ENCODE measurements at regions not wholly inside any gene's neighbourhood (a gene's known extent, or its start where the extent isn't known, plus 50 kb on each side); places are given as distances from the start of the nearest gene placed in this dataset.

DNA sequence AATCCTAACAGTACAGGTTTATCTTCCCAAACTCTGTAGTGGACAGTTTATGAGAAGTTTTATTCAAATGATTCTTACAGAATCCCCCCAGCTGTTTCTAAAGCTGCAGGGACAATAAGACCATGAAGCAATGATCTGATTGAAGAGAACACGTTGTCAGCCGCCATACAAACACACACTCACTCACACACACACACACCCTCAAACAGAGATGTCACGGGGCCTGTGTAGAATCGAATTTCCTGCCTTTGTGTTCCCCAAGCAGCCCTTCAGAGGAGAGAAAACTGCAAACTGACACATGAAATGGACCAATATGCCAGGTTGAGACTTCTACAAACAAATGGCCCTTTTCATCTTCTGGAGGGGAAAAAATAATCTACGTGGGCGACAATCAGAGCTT is 80.5 kb upstream of the TBX3 start:
- TF ChIP-seq, protein P1, sequence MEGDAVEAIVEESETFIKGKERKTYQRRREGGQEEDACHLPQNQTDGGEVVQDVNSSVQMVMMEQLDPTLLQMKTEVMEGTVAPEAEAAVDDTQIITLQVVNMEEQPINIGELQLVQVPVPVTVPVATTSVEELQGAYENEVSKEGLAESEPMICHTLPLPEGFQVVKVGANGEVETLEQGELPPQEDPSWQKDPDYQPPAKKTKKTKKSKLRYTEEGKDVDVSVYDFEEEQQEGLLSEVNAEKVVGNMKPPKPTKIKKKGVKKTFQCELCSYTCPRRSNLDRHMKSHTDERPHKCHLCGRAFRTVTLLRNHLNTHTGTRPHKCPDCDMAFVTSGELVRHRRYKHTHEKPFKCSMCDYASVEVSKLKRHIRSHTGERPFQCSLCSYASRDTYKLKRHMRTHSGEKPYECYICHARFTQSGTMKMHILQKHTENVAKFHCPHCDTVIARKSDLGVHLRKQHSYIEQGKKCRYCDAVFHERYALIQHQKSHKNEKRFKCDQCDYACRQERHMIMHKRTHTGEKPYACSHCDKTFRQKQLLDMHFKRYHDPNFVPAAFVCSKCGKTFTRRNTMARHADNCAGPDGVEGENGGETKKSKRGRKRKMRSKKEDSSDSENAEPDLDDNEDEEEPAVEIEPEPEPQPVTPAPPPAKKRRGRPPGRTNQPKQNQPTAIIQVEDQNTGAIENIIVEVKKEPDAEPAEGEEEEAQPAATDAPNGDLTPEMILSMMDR (IDR thresholded peaks at IDR 0.05; ENCODE audit: borderline replicate concordance, insufficient read depth, low read depth, low read length), result no peak
- no peak overlapping the region for H3K4me3 ChIP-seq (ENCODE audit: low read depth, low read length)

DNA sequence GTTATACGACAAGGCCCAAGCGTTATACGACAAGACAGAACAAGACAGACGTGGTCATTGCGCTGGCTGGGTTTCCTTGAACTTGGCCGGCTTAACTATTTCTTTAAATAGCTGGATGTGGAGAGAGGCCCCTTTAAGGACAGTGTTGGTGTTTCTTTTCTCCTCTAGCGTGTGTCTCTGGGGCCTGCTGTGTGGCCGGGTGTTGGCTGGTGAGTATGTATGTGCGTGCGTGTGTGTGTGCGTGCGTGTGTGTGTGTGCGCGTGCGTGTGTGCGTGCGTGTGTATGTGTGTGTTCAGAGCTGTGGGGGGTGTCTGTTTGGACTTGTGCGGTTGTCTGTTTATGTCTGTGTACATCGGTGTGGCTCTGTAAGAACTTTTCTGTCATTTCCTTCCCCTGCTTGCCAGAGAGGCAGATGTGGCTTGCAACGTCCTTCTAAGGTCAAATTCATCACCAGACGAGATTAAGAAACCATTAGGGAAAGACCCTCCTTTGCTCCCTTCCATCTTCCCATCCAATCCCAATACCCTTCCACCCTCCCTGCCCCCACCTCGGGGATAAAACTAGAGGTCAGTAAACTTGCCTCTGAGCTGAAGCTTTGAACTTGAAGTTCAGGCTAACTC is 78.6 kb upstream of the TBX3 start:
- no peak overlapping the region for H3K4me3 ChIP-seq (ENCODE audit: low read depth, low read length)
- TF ChIP-seq, protein P1 (IDR thresholded peaks at IDR 0.05; ENCODE audit: borderline replicate concordance, insufficient read depth, low read depth, low read length), result no peak

DNA sequence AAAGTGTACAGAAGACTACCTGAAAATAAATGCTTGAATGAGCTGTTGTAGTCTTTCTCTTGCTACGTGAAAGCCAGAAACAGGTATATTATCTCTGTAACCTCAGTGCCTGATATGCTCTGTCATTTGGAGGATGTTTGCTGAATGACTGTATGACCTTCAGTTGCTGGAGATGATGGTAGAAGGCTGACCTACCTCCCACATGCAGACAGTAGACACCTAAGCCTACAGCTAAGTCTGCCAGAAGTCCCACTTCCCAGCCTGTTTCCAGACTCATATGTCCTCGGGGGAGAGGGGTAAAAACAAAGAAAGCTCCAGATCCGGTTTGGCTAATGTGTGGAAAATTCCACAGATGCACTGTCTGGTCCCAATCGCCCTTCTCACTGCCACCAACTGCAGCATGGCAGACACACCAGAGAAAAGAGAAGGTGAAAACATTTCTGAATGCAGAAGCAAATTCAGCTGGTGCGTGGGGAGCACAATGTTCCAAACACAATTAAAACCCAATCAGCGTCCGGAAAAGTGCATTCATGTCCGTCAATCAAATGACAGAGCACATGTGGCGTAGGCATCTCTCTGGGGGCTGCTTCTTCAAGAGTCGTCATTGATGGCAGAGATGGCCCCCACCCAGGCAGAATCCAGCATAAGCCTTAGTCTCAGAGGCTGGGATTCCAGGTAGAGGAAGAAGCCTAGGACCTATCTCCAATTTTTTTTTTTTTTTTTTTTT is 76.3 kb upstream of the TBX3 start:
- no peak overlapping the region for H3K4me3 ChIP-seq (ENCODE audit: low read depth, low read length)
- TF ChIP-seq, protein P1 (IDR thresholded peaks at IDR 0.05; ENCODE audit: borderline replicate concordance, insufficient read depth, low read depth, low read length), result no peak

DNA sequence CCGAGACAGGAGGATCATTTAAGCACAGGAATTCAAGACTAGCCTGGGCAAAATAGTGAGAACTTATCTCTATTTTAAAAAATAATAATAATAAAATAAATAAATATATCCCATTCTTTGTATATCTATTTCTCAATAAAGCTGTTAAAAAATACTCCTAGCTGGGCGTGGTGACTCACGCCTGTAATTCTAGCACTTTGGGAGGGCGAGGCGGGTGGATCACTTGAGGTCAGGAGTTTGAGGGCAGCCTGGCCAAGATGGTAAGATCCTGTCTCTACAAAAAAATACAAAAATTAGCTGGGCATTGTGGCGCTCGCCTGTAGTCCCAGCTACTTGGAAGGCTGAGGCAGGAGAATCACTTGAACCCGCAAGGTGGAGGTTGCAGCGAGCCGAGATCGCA is 75.7 kb upstream of the TBX3 start:
- no peak overlapping the region for H3K4me3 ChIP-seq (ENCODE audit: low read depth, low read length)
- TF ChIP-seq, protein P1 (IDR thresholded peaks at IDR 0.05; ENCODE audit: borderline replicate concordance, insufficient read depth, low read depth, low read length), result no peak

DNA sequence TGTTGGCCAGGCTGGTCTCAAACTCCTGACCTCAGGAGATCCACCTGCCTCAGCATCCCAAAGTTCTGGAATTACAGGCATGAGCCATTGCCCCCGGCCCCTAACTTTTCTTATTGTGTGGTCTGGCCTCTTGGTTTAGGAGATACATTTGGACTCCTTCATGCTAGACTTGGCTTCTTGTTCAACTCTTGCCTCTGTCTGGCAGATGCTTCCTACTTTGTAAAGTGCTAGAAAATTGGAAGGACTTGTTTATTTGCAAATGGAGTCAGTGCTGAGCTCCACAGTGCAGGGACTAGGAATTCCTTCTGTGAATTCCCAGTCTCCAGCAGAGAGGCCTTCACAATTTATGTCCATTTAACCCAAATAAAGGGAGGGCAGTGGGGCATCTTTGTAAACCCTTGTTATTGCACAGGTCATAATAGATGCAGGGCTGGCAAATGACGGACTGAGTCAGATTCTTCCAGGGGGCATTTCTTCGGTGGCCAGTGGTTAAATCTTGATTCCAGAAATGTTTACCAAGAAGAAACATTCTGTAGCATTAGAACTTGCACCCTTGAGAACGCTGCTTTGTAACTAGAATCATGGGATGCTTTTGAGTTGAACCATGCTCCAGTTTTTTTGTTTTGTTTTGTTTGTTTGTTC is 73.8 kb upstream of the TBX3 start:
- TF ChIP-seq, protein P1 (IDR thresholded peaks at IDR 0.05; ENCODE audit: borderline replicate concordance, insufficient read depth, low read depth, low read length), result no peak
- no peak overlapping the region for H3K4me3 ChIP-seq (ENCODE audit: low read depth, low read length)

DNA sequence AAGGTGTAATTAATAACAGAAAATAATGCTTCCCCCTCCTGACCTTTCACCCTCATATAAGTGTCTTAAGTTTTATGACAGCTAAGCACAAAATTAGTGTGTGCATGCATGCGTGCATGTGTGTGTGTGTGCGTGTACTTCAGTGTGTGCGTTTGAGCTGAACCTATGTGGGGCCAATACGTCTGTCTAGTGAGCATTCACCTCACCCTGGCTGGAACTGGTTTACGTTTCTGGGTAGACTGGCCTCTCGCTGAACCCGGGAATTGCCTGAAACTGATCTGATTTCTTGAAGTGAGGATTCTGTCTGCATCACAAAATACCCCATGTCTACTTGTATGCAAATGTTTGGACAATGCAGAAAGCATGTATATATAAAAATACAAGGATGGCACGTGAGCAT is 68.2 kb upstream of the TBX3 start:
- no peak overlapping the region for H3K4me3 ChIP-seq (ENCODE audit: low read depth, low read length)
- TF ChIP-seq, protein P1 (IDR thresholded peaks at IDR 0.05; ENCODE audit: borderline replicate concordance, insufficient read depth, low read depth, low read length), result no peak

Measured in GM12875 (cell line).